GM12865 (cell line): ENCODE measurements at regions not wholly inside any gene's neighbourhood (a gene's known extent, or its start where the extent isn't known, plus 50 kb on each side); places are given as distances from the start of the nearest gene placed in this dataset.

Experiments
- DNase-seq: peaks from one replicate; pipeline ENCODE4 v3.0.0; 2010; ENCODE audit warnings: low read depth
- H3K4me3 ChIP-seq: 2 replicates; pipeline ENCODE4 v1.5.1; 2011; ENCODE audit warnings: mild to moderate bottlenecking, low read depth, low read length, control low read depth
- CTCF ChIP-seq: IDR thresholded peaks from 2 replicates; pipeline ENCODE4 v1.5.1; 2011; ENCODE audit warnings: low read length, control low read depth, low read depth, inconsistent platforms; ENCODE audit not compliant: insufficient read depth; ENCODE audit errors: missing control alignments

GRCh38 chr3:182364723-182365650 lies 428.3 kb upstream of the ATP11B start:
- no peak for TF ChIP-seq CTCF
- DNase-seq: no peak
- H3K4me3 ChIP-seq: no peak overlapping the region

GRCh38 chr3:182366746-182367145 lies 426.6 kb upstream of the ATP11B start:
- DNase-seq: no peak
- TF ChIP-seq CTCF: no peak
- no peak overlapping the region for H3K4me3 ChIP-seq

- no peak overlapping the region for H3K4me3 ChIP-seq
- DNase-seq: no peak
- TF ChIP-seq CTCF: no peak
Measured at GRCh38 chr3:182369861-182370260, 423.4 kb upstream of the ATP11B start.

GRCh38 chr3:182370949-182371348 lies 422.4 kb upstream of the ATP11B start:
- no peak for TF ChIP-seq CTCF
- DNase-seq: no peak
- H3K4me3 ChIP-seq: no peak overlapping the region

- DNase-seq: no peak
- no peak for TF ChIP-seq CTCF
Measured at GRCh38 chr3:182375916-182376315, 417.4 kb upstream of the ATP11B start.

GRCh38 chr3:182382112-182382857 lies 411.0 kb upstream of the ATP11B start:
- H3K4me3 ChIP-seq: no peak overlapping the region
- no peak for DNase-seq
- TF ChIP-seq CTCF: no peak

More at GRCh38 chr3:182375916-182376315, 417.4 kb upstream of the ATP11B start:
- no peak overlapping the region for H3K4me3 ChIP-seq

GRCh38 chr3:182384221-182384620 lies 409.1 kb upstream of the ATP11B start:
- no peak for TF ChIP-seq CTCF
- DNase-seq: no peak
- no peak overlapping the region for H3K4me3 ChIP-seq
